Chondrocyte (in vitro differentiated cells): ENCODE measurements at regions not wholly inside any gene's neighbourhood (a gene's known extent, or its start where the extent isn't known, plus 50 kb on each side); places are given as distances from the start of the nearest gene placed in this dataset.

Source experiments
- DNase-seq: peaks from one replicate; pipeline ENCODE4 v3.0.0; 2021; ENCODE audit warnings: mixed read lengths, low spot score
- H3K27ac Mint-ChIP-seq: one replicate; pipeline ENCODE4 v1.8.0; 2021; ENCODE audit warnings: mild to moderate bottlenecking, moderate library complexity, mixed read lengths; ENCODE audit not compliant: unreplicated experiment
- H3K27me3 Mint-ChIP-seq: 2 replicates; pipeline ENCODE4 v1.8.0; 2021; ENCODE audit warnings: low read depth, mixed read lengths
- H3K36me3 Mint-ChIP-seq: 2 replicates; pipeline ENCODE4 v1.8.0; 2021; ENCODE audit warnings: low read depth, mixed read lengths
- H3K4me1 Mint-ChIP-seq: 2 replicates; pipeline ENCODE4 v1.8.0; 2021; ENCODE audit warnings: low read depth, mild to moderate bottlenecking, mixed read lengths
- H3K4me3 Mint-ChIP-seq: one replicate; pipeline ENCODE4 v1.8.0; 2021; ENCODE audit warnings: mild to moderate bottlenecking, moderate library complexity, mixed read lengths; ENCODE audit not compliant: unreplicated experiment
- H3K9me3 Mint-ChIP-seq: 2 replicates; pipeline ENCODE4 v1.8.0; 2021; ENCODE audit warnings: low read depth, mixed read lengths
- TF ChIP-seq, protein P1 (sequence below): fragments of 200-600 bp; sonication (generic); IDR thresholded peaks from 2 replicates; pipeline ENCODE4 v1.5.0; 2021; ENCODE audit warnings: antibody characterized with exemption, mild to moderate bottlenecking, moderate library complexity

DNA sequence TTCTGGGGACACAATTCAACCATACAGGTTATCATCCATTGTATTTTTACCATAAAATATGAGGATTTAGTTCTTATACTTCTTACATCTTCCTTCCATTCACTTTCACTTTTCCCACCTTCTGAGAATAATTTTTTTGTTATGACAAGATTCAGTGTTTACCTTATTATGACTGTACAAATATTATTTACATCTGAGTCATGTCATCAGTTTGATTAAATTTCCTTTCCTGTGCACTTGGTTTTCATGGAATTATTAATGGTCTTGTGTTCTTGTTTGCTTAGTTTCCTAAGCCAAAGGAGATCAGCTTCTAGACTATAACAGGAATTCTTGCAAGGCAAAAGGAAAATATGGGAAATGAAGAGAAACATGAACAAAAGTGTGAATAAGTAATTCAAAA lies 366.5 kb downstream of the TMEM38B start:
- Mint-ChIP-seq H3K4me1 (no peaks in the 10 kb centered on the region), H3K27me3 (no peaks in the 10 kb centered on the region), H3K36me3 (no peaks in the 10 kb centered on the region), H3K27ac (no peak overlapping the region), H3K4me3 (no peak overlapping the region), H3K9me3 (no peaks in the 10 kb centered on the region)
- no peak for DNase-seq
- TF ChIP-seq, protein P1, sequence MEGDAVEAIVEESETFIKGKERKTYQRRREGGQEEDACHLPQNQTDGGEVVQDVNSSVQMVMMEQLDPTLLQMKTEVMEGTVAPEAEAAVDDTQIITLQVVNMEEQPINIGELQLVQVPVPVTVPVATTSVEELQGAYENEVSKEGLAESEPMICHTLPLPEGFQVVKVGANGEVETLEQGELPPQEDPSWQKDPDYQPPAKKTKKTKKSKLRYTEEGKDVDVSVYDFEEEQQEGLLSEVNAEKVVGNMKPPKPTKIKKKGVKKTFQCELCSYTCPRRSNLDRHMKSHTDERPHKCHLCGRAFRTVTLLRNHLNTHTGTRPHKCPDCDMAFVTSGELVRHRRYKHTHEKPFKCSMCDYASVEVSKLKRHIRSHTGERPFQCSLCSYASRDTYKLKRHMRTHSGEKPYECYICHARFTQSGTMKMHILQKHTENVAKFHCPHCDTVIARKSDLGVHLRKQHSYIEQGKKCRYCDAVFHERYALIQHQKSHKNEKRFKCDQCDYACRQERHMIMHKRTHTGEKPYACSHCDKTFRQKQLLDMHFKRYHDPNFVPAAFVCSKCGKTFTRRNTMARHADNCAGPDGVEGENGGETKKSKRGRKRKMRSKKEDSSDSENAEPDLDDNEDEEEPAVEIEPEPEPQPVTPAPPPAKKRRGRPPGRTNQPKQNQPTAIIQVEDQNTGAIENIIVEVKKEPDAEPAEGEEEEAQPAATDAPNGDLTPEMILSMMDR = no peak

DNA sequence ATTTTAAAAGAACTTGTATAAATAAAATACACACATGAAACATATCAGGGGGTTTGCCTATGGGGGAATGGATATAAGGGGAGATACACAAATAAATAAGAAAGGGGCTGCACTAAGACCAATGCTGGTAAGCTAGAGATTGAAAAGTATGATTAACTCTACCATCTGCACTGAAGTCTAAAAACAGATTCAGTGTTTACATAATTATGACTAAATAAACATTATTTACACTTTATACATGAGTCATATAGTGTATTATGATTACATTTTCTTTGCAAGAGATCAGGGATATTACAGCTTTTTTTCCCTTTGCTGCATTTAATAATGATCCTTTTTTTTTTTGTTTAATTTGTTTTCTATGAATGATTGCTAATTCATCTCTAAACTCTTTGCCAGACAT lies 367.9 kb downstream of the TMEM38B start:
- Mint-ChIP-seq H3K27ac (no peak overlapping the region), H3K27me3 (no peaks in the 10 kb centered on the region), H3K9me3 (no peaks in the 10 kb centered on the region), H3K4me1 (no peaks in the 10 kb centered on the region), H3K4me3 (no peak overlapping the region), H3K36me3 (no peaks in the 10 kb centered on the region)
- TF ChIP-seq, protein P1 = no peak
- DNase-seq = no peak

DNA sequence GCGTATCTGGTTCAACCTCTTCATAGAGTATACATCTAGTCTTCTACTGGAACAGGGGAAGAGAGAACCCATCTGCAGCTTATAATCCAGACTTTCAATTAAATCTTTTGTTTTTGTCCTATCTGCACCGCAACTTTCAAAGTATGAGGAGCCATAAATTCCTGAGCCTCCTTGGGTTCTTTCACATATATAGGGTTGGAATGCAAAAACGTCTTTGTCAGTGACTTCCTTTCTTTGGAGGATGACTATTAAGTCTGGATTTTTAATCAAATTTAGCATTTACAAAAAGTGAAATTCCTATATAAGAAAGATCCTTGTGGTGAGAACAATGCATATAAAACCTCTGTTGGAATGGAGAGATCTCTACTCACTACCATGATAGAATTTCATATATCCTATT lies 370.8 kb downstream of the TMEM38B start:
- Mint-ChIP-seq H3K27me3 (no peaks in the 10 kb centered on the region), H3K4me3 (no peak overlapping the region), H3K9me3 (no peaks in the 10 kb centered on the region), H3K36me3 (no peaks in the 10 kb centered on the region), H3K27ac (no peak overlapping the region), H3K4me1 (no peaks in the 10 kb centered on the region)
- TF ChIP-seq, protein P1 = no peak
- DNase-seq = no peak

DNA sequence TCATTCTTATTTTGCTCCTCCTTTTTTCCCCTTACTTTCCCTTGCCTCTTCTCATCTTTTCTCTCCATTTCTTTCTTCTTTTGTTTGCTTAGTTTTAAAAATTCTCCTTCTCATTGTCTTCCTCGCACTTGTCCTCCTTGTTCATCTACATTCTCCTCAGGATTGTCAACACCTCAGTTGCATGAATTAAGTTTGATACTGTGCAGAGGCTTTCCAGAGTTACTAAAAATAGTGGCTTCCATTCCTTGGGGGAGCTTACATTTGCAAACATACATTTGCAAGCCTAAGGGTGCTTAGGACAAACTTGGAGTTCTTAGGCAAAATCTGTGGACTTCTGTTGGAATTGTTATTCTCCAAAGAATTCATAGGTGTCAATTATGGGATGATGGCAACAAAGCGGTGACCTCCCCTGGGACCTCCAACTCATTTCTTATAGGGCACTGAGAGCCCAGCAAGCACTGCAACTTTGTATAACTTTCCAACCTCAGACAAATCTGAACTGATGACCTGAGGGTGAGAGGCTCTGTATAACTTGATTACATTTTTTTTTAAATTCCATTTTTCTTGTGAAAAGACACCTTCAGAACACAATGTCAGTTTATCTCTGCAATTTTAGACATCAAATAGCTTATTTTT lies 371.4 kb downstream of the TMEM38B start:
- no peaks in the 10 kb centered on the region for H3K4me1 Mint-ChIP-seq
- no peaks in the 10 kb centered on the region for H3K27me3 Mint-ChIP-seq
- no peaks in the 10 kb centered on the region for H3K9me3 Mint-ChIP-seq
- no peak overlapping the region for H3K4me3 Mint-ChIP-seq
- DNase-seq = no peak
- H3K36me3 Mint-ChIP-seq = no peaks in the 10 kb centered on the region
- TF ChIP-seq, protein P1 = no peak
- H3K27ac Mint-ChIP-seq = no peak overlapping the region

DNA sequence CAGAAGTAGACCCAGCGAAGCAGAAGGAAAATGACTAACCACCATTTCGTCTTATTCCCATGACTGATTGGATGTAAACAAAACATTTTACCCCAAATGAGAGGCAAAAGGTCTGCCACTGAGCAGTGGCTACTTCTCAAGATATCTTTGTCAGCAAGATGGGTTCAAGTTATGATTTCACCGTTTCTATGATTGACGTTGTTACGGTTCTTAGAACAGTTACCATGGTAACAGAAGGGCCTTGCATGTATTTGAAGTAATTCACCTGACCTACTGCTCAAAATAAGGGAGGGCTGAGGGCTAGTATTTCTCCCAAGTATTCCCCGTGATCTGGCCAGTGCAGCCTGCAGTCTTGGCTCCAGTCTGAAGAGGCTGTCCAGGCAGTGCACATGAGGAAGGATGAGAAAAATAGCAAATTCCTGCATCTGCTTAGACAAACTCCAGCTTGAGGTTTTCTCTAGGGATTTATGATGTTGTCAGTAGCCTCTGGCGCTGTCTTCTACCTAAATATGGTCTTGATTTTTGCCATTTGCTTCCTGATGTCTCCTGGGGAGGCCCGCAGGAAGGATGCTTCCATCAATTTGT lies 372.7 kb downstream of the TMEM38B start:
- TF ChIP-seq, protein P1 = no peak
- no peak for DNase-seq
- H3K4me1 Mint-ChIP-seq = no peaks in the 10 kb centered on the region
- no peaks in the 10 kb centered on the region for H3K9me3 Mint-ChIP-seq
- no peak overlapping the region for H3K4me3 Mint-ChIP-seq
- no peaks in the 10 kb centered on the region for H3K36me3 Mint-ChIP-seq
- no peak overlapping the region for H3K27ac Mint-ChIP-seq
- no peaks in the 10 kb centered on the region for H3K27me3 Mint-ChIP-seq
